ENCODE measurements at regions not wholly inside any gene's neighbourhood (a gene's known extent, or its start where the extent isn't known, plus 50 kb on each side); places are given as distances from the start of the nearest gene placed in this dataset.

DNA sequence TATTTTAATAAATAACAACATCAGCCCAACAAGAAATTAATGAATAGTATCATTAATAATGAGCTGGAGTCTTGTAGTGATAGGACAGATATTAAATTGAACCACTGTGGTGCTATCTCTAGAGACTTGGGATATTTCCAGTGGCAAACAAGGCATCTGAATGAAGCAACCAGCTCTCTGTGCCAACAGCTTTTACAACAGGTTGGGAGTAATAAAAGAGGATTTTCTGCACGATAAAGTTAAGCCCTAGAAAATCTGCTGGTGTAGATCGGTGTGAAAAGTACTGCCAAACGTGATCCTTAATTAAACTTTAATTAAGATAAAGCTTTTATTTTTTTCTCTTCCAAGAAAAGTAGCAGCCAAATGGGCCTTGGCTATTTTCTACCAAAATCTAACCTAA lies 385.5 kb downstream of the NR4A2 start:
- TF ChIP-seq, protein P1, sequence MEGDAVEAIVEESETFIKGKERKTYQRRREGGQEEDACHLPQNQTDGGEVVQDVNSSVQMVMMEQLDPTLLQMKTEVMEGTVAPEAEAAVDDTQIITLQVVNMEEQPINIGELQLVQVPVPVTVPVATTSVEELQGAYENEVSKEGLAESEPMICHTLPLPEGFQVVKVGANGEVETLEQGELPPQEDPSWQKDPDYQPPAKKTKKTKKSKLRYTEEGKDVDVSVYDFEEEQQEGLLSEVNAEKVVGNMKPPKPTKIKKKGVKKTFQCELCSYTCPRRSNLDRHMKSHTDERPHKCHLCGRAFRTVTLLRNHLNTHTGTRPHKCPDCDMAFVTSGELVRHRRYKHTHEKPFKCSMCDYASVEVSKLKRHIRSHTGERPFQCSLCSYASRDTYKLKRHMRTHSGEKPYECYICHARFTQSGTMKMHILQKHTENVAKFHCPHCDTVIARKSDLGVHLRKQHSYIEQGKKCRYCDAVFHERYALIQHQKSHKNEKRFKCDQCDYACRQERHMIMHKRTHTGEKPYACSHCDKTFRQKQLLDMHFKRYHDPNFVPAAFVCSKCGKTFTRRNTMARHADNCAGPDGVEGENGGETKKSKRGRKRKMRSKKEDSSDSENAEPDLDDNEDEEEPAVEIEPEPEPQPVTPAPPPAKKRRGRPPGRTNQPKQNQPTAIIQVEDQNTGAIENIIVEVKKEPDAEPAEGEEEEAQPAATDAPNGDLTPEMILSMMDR (IDR thresholded peaks at IDR 0.05): no peak
- no peak for TF ChIP-seq POLR2AphosphoS5 (IDR thresholded peaks at IDR 0.05)
- no peak for TF ChIP-seq POLR2A (IDR thresholded peaks at IDR 0.05)

Data from sigmoid colon (tissue), 4 donors.